GM12878 (cell line): ENCODE measurements at regions not wholly inside any gene's neighbourhood (a gene's known extent, or its start where the extent isn't known, plus 50 kb on each side); places are given as distances from the start of the nearest gene placed in this dataset.
A peak's percentile ranks its signal among the peaks of the same experiment; 100 is the strongest.

ENCODE experiments used
- ATF3 ChIP-seq: IDR thresholded peaks from 2 replicates; pipeline ENCODE4 v1.6.1; 2011; ENCODE audit warnings: low read depth, mild to moderate bottlenecking, low read length, moderate library complexity, borderline replicate concordance; ENCODE audit errors: extremely low read depth
- BACH1 ChIP-seq: fragments of 450-650 bp; IDR thresholded peaks from 2 replicates; pipeline ENCODE4 v1.6.1; 2017; ENCODE audit warnings: mild to moderate bottlenecking, borderline replicate concordance
- BCL11A ChIP-seq: IDR thresholded peaks from 2 replicates; pipeline ENCODE4 v1.6.1; 2011; ENCODE audit warnings: low read depth, low read length
- BHLHE40 ChIP-seq, 2 experiments: fragments of 450-650 bp in 1 of 2; IDR thresholded peaks; 2 replicates each; pipeline ENCODE4 v1.6.1; 2011 to 2017; ENCODE audit warnings: low read depth in 2 of 2, borderline replicate concordance in 1 of 2, improper control_type of control experiment in 1 of 2, low read length in 1 of 2, mild to moderate bottlenecking in 1 of 2
- BMI1 ChIP-seq: fragments of 450-650 bp; IDR thresholded peaks from 2 replicates; pipeline ENCODE4 v1.6.1; 2016; ENCODE audit warnings: mild to moderate bottlenecking, moderate library complexity, borderline replicate concordance
- CHD1 ChIP-seq: IDR thresholded peaks from 2 replicates; pipeline ENCODE4 v1.6.1; 2012; ENCODE audit warnings: low read depth, low read length, improper control_type of control experiment
- DPF2 ChIP-seq: fragments of 450-650 bp; IDR thresholded peaks from 2 replicates; pipeline ENCODE4 v1.6.1; 2017; ENCODE audit warnings: mild to moderate bottlenecking
- EP300 ChIP-seq, 2 experiments: fragments of 150-350 bp in 1 of 2; IDR thresholded peaks; 2 replicates each; pipeline ENCODE4 v1.6.1; 2011 to 2012; ENCODE audit warnings: low read depth in 2 of 2, low read length in 2 of 2, borderline replicate concordance in 1 of 2, improper control_type of control experiment in 1 of 2, inconsistent platforms in 1 of 2; ENCODE audit not compliant: control insufficient read depth in 1 of 2
- GATAD2B ChIP-seq: fragments of 450-650 bp; conservative IDR thresholded peaks from 2 replicates; pipeline ENCODE4 v1.6.1; 2017; ENCODE audit warnings: low read depth, mild to moderate bottlenecking, moderate library complexity
- IKZF2 ChIP-seq, 2 experiments: fragments of 450-650 bp; IDR thresholded peaks; 2 replicates each; pipeline ENCODE4 v1.6.1; 2017; ENCODE audit warnings: mild to moderate bottlenecking in 2 of 2, moderate library complexity in 2 of 2
- IRF4 ChIP-seq: IDR thresholded peaks from 2 replicates; pipeline ENCODE4 v1.6.1; 2011; ENCODE audit warnings: low read depth, low read length
- JUNB ChIP-seq: IDR thresholded peaks from 2 replicates; pipeline ENCODE4 v1.6.1; 2016; ENCODE audit warnings: antibody characterized with exemption, mild to moderate bottlenecking
- KAT2A ChIP-seq: conservative IDR thresholded peaks from 2 replicates; pipeline ENCODE4 v1.6.1; 2011; ENCODE audit warnings: low read depth, low read length; ENCODE audit not compliant: control insufficient read depth
- NBN ChIP-seq: fragments of 450-650 bp; IDR thresholded peaks from 2 replicates; pipeline ENCODE4 v1.6.1; 2016
- NFIC ChIP-seq: IDR thresholded peaks from 2 replicates; pipeline ENCODE4 v1.6.1; 2012; ENCODE audit warnings: low read depth, mild to moderate bottlenecking, inconsistent platforms, low read length, moderate library complexity
- RUNX3 ChIP-seq: IDR thresholded peaks from 2 replicates; pipeline ENCODE4 v1.6.1; 2012; ENCODE audit warnings: low read length, inconsistent platforms
- SMARCA5 ChIP-seq: fragments of 450-650 bp; IDR thresholded peaks from 2 replicates; pipeline ENCODE4 v1.6.1; 2017; ENCODE audit warnings: mild to moderate bottlenecking
- USF1 ChIP-seq: IDR thresholded peaks from 2 replicates; pipeline ENCODE4 v1.6.1; 2011; ENCODE audit warnings: borderline replicate concordance, low read depth, mild to moderate bottlenecking, moderate library complexity, mixed read lengths, low read length; ENCODE audit not compliant: insufficient read depth; ENCODE audit errors: extremely low read length
- ZNF217 ChIP-seq: fragments of 450-650 bp; IDR thresholded peaks from 2 replicates; pipeline ENCODE4 v1.6.1; 2017; ENCODE audit warnings: antibody characterized with exemption, mild to moderate bottlenecking

- TF ChIP-seq NBN (0 out of 2 replicates have a peak, but pooled peaks have one; percentile 30), BMI1 (no peak), SMARCA5 (peak; percentile 37; the same call in 1 of the 2 replicates), DPF2 (peak; percentile 73; the same call in 1 of the 2 replicates), GATAD2B (peak; percentile 66), EP300 (IDR thresholded peaks at IDR 0.05; ENCODE audit: borderline replicate concordance in 1 of 2, control insufficient read depth in 1 of 2, low read depth in 2 of 2, low read length in 2 of 2) (peak; percentile 18 to 48; a peak in 2 of 4 replicates), NFIC (peak; percentile 43; the same call in 1 of the 2 replicates), ZNF217 (no peak), ATF3 (no peak), RUNX3 (peak; percentile 60; the same call in 1 of the 2 replicates), BACH1 (peak; percentile 71; the same call in 1 of the 2 replicates), JUNB (peak; percentile 34; the same call in 1 of the 2 replicates), KAT2A (no peak), IKZF2 (IDR thresholded peaks at IDR 0.05) (peak; percentile 82 to 90), BHLHE40 (IDR thresholded peaks at IDR 0.05; ENCODE audit: borderline replicate concordance in 1 of 2, low read depth in 2 of 2, low read length in 1 of 2) (0 out of 4 replicates have a peak, but pooled peaks of 1 of the 2 experiments have one; percentile 20), BCL11A (no peak), USF1 (no peak), IRF4 (no peak), CHD1 (no peak)
Observed at GRCh38 chr12:16833376-16834015, 227.5 kb upstream of the LMO3 start (continued).
